Cardiac fibroblast (primary cell): ENCODE measurements at regions not wholly inside any gene's neighbourhood (a gene's known extent, or its start where the extent isn't known, plus 50 kb on each side); places are given as distances from the start of the nearest gene placed in this dataset.
A peak's percentile ranks its signal among the peaks of the same experiment; 100 is the strongest.

ENCODE experiments used
- DNase-seq, 2 donors: peaks; one replicate each; pipeline versions ENCODE4 v3.0.0 to v3.0.0-alpha.2; 2010; ENCODE audit warnings: low read depth in 2 of 2
- H3K4me3 ChIP-seq, 2 donors: replicated peaks in 1 of 2; 1 replicate in 1 of 2; 2 replicates in 1 of 2; pipeline ENCODE4 v1.5.1; 2011; ENCODE audit warnings: low read depth in 2 of 2, low read length in 2 of 2, mild to moderate bottlenecking in 2 of 2, moderate library complexity in 1 of 2
- CTCF ChIP-seq: IDR thresholded peaks from one replicate; pipeline ENCODE4 v1.5.1; 2011; ENCODE audit warnings: low read depth, mild to moderate bottlenecking, low read length, inconsistent platforms

DNA sequence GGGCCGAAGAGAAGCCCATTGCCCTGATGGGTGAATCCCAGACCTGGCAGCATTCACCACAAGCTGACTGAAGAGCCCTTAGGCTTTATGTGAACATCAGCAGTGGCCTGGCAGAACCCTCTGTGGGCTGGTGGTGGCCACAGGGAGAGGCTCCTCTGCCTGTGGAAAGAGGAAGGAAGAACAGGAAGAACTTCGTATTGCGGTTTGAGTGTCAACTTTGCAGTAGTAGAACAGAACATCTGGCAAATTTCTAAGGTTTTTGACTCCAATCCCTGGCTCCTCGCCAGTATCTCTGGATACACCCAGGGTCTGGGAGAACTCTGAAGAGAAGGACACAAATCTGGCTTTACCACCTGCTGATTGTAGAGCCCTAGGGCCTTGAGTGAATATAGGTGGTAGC lies 356.4 kb upstream of the GRAMD2B start:
- TF ChIP-seq CTCF = no peak
- H3K4me3 ChIP-seq = no peak overlapping the region
- peak in 1 of 2 donors; percentile 23 for DNase-seq

DNA sequence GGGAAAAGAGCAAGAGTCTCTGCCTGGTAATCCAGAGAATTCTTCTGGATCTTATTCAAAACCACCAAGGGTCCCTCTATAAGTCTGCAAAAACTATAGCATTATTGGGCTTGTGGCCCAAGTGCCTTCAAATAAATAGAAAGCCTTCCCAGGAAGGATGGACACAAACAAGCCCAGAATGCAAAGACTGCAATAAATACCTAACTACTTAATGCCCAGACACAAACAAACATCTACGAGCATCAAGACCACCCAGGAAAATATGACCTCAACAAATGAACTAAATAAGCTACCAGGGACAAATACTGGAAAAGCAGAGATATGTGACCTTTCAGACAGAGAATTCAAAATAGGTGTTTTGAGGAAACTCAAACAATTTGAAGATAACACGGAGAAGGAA lies 355.8 kb upstream of the GRAMD2B start:
- DNase-seq = no peak
- no peak for TF ChIP-seq CTCF
- no peak overlapping the region for H3K4me3 ChIP-seq

- no peak for TF ChIP-seq CTCF
Measured at GRCh38 chr5:126069329-126069728, 353.9 kb upstream of the GRAMD2B start.

GRCh38 chr5:126070481-126070880 lies 352.7 kb upstream of the GRAMD2B start:
- peak; percentile 20 to 37 for DNase-seq
- H3K4me3 ChIP-seq = no peak overlapping the region
- TF ChIP-seq CTCF = no peak

More at GRCh38 chr5:126069329-126069728, 353.9 kb upstream of the GRAMD2B start:
- no peak overlapping the region for H3K4me3 ChIP-seq
- no peak for DNase-seq

DNA sequence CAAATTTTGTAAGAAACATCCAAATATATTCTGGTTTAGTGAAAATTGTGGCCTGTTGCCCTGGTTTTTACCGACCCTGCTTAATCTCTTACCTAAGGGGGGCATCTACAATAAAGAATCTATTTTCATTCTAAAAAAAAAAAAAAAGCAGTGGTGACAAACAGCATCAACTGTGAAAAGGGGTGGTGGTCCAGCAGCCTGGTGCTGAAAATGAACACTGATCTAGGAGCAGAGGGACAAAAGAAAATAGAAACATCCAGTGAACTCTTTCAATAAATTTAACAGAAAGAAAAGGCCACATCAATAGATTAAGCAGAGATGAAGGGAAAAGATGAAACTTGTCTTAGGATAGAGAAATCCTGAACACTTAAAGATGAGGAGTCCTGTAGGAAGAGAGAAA lies 348.7 kb upstream of the GRAMD2B start:
- DNase-seq = no peak
- H3K4me3 ChIP-seq = no peak overlapping the region
- no peak for TF ChIP-seq CTCF

DNA sequence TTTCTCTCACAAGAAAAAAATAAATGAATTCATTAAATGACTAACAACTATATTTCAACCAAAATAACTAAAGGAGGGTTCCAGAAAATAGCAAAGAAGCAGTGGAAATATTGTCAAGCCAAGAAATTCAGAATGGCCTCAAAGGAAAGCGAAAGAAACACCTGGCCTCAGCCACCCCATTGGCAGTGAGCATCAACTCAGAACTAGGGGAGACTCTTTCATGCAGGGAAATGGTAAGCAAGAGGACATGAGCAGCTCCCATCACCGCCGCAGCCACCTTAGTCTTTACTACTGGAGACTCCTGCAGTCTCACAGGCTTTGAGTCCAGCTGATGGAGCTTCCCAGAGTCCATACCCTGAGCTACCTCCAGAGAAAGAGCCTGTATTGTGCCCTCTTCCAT lies 343.9 kb upstream of the GRAMD2B start:
- no peak overlapping the region for H3K4me3 ChIP-seq
- TF ChIP-seq CTCF = no peak
- DNase-seq = no peak

- no peak for DNase-seq
- no peak for TF ChIP-seq CTCF
- no peak overlapping the region for H3K4me3 ChIP-seq
Measured at GRCh38 chr5:126081209-126081608, 342.0 kb upstream of the GRAMD2B start.
